Esophagus muscularis mucosa (tissue), 4 donors: ENCODE measurements at regions not wholly inside any gene's neighbourhood (a gene's known extent, or its start where the extent isn't known, plus 50 kb on each side); places are given as distances from the start of the nearest gene placed in this dataset.

Experiments
- EP300 ChIP-seq: sonication (generic); formaldehyde crosslinking; IDR thresholded peaks from one replicate; pipeline ENCODE4 v1.6.1; 2017; ENCODE audit warnings: antibody characterized with exemption
- POLR2A ChIP-seq: fragments of 450-650 bp; IDR thresholded peaks from one replicate; pipeline ENCODE4 v1.6.1; 2017; ENCODE audit warnings: antibody characterized with exemption, moderate library complexity, mild to moderate bottlenecking, low read depth
- POLR2AphosphoS5 ChIP-seq, 2 donors: sonication (generic); formaldehyde crosslinking; IDR thresholded peaks; one replicate each; pipeline ENCODE4 v1.6.1; 2017; ENCODE audit warnings: antibody characterized with exemption in 2 of 2
- TF ChIP-seq, protein P1 (sequence below), 3 experiments: fragments of 200-600 bp in 2 of 3; fragments of 450-650 bp in 1 of 3; sonication (generic) in 2 of 3; IDR thresholded peaks; one replicate each; pipeline ENCODE4 v1.5.1; 2017 to 2019; ENCODE audit warnings: antibody characterized with exemption in 3 of 3, mild to moderate bottlenecking in 2 of 3, moderate library complexity in 1 of 3

DNA sequence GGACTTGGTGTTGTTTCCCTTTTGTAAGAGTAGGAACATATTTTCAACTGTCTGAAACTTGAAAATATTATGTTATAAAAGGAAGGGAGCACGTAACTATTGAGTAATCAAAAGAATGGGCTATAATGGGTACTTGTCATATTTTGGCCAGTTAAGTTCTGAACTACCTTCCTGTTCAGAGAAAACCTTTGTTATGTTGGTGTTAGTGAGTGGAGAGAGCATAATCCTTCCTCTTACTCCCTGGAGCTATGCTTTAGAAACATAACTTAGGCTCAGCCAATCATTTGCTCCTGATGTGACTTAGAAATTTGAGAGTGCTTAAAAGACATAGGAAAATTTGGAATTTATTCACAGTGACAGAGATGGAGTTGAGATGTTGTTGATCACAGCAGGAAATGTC lies 482.5 kb upstream of the SPRY2 start:
- TF ChIP-seq, protein P1, sequence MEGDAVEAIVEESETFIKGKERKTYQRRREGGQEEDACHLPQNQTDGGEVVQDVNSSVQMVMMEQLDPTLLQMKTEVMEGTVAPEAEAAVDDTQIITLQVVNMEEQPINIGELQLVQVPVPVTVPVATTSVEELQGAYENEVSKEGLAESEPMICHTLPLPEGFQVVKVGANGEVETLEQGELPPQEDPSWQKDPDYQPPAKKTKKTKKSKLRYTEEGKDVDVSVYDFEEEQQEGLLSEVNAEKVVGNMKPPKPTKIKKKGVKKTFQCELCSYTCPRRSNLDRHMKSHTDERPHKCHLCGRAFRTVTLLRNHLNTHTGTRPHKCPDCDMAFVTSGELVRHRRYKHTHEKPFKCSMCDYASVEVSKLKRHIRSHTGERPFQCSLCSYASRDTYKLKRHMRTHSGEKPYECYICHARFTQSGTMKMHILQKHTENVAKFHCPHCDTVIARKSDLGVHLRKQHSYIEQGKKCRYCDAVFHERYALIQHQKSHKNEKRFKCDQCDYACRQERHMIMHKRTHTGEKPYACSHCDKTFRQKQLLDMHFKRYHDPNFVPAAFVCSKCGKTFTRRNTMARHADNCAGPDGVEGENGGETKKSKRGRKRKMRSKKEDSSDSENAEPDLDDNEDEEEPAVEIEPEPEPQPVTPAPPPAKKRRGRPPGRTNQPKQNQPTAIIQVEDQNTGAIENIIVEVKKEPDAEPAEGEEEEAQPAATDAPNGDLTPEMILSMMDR (IDR thresholded peaks at IDR 0.05), result no peak
- TF ChIP-seq POLR2AphosphoS5 (IDR thresholded peaks at IDR 0.05) (no peak), POLR2A (no peak), EP300 (no peak)
